ENCODE measurements at regions not wholly inside any gene's neighbourhood (a gene's known extent, or its start where the extent isn't known, plus 50 kb on each side); places are given as distances from the start of the nearest gene placed in this dataset.

DNA sequence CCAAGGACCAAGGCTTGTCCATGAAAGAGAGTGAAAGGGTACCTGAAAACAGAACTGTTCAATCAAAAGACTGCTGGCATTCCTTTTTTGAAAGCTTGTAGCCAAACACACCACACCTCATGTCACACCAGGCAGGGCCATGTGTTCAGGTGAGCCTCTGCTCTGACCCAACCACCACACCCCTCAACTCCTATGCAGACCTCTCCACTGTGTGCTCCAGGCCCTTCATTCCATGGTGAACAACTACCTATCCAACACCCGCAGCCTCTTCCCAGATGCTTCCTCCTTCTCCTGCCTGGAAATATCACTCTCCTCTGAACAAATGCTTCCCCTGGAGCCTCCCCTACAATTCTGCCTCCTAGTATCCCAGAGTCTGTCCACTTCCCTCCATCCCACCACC, 166.6 kb downstream of the AVL9 start:
- Histone ChIP-seq H3K4me3 (no peak overlapping the region), H3K27ac (ENCODE audit: low read depth in 1 of 2, low read length in 1 of 2) (no peak overlapping the region), H3K9me3 (ENCODE audit: control insufficient read depth in 4 of 4, insufficient read depth in 3 of 4, low read length in 3 of 4) (no peaks in the 10 kb centered on the region), H3K36me3 (ENCODE audit: control insufficient read depth in 4 of 4, insufficient read depth in 4 of 4, low read length in 4 of 4) (no peaks in the 10 kb centered on the region), H3K9ac (ENCODE audit: insufficient read depth in 1 of 2, low read length in 2 of 2) (no peak overlapping the region), H3K4me1 (ENCODE audit: control insufficient read depth in 5 of 5, insufficient read depth in 5 of 5, low read length in 5 of 5) (peaks cover 0 to 2% (median 0%) of the 10 kb centered on the region in 5 donors), H3K27me3 (ENCODE audit: control insufficient read depth in 3 of 3, insufficient read depth in 3 of 3, low read length in 2 of 3) (no peaks in the 10 kb centered on the region)
- WGBS, 2 donors: 75 to 88% methylated on average over 1 of the region's 1 CpG
- DNase-seq (no peak), ATAC-seq (ENCODE audit: insufficient read depth, low FRiP score) (no peak)
- TF ChIP-seq, protein P1, sequence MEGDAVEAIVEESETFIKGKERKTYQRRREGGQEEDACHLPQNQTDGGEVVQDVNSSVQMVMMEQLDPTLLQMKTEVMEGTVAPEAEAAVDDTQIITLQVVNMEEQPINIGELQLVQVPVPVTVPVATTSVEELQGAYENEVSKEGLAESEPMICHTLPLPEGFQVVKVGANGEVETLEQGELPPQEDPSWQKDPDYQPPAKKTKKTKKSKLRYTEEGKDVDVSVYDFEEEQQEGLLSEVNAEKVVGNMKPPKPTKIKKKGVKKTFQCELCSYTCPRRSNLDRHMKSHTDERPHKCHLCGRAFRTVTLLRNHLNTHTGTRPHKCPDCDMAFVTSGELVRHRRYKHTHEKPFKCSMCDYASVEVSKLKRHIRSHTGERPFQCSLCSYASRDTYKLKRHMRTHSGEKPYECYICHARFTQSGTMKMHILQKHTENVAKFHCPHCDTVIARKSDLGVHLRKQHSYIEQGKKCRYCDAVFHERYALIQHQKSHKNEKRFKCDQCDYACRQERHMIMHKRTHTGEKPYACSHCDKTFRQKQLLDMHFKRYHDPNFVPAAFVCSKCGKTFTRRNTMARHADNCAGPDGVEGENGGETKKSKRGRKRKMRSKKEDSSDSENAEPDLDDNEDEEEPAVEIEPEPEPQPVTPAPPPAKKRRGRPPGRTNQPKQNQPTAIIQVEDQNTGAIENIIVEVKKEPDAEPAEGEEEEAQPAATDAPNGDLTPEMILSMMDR (IDR thresholded peaks at IDR 0.05; ENCODE audit: control extremely low read depth, extremely low read depth): no peak

DNA sequence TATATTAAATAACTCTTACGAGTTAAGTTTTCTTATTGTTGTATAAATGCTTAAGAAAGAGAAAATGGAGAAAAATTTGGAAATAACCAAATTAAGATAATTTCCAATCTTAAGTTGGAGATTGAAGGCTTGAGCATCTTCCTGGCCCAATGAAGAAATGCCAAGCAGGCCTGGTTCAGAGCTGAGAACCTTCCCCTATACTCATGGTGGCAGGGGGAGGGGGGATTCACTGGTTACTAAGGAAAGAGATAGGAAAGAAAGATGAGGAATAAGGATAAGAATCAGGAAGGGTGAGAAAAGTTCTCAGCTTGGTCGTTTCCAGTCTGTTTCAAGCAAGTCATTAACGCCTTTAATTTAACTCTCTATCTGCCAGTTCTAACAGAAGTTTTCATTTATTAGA, 166.2 kb downstream of the AVL9 start:
- H3K4me1 ChIP-seq (ENCODE audit: control insufficient read depth in 5 of 5, insufficient read depth in 5 of 5, low read length in 5 of 5): peaks cover 0 to 2% (median 0%) of the 10 kb centered on the region in 5 donors
- ATAC-seq (ENCODE audit: insufficient read depth, low FRiP score) (no peak), DNase-seq (no peak)
- no peaks in the 10 kb centered on the region for H3K27me3 ChIP-seq (ENCODE audit: control insufficient read depth in 3 of 3, insufficient read depth in 3 of 3, low read length in 2 of 3)
- TF ChIP-seq, protein P1 (IDR thresholded peaks at IDR 0.05; ENCODE audit: control extremely low read depth, extremely low read depth): no peak
- no peak overlapping the region for H3K4me3 ChIP-seq
- 62 to 64% methylated on average over 3 of the region's 3 CpGs for WGBS, 2 donors
- H3K27ac ChIP-seq (ENCODE audit: low read depth in 1 of 2, low read length in 1 of 2): no peak overlapping the region
- H3K9ac ChIP-seq (ENCODE audit: insufficient read depth in 1 of 2, low read length in 2 of 2): no peak overlapping the region
- H3K36me3 ChIP-seq (ENCODE audit: control insufficient read depth in 4 of 4, insufficient read depth in 4 of 4, low read length in 4 of 4): no peaks in the 10 kb centered on the region
- H3K9me3 ChIP-seq (ENCODE audit: control insufficient read depth in 4 of 4, insufficient read depth in 3 of 4, low read length in 3 of 4): no peaks in the 10 kb centered on the region

DNA sequence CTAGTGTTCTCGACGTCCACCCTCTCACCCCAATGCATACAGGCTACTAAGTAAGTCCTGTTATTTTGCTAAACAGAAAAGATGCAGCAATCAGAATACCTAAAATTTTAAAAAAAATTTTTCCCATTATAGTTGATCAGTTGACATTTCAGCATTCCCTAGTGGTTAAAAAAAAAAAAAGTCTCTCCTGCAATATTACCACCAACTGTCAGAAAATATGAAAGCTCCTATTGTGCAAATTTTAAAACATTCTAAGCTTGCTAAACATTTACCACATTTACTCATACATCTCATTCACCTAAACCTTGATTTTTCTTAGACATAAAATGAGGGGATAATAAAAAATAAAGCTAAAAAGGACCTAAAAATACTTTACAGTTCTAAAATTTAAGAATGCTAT, 165.6 kb downstream of the AVL9 start:
- Histone ChIP-seq H3K36me3 (ENCODE audit: control insufficient read depth in 4 of 4, insufficient read depth in 4 of 4, low read length in 4 of 4) (no peaks in the 10 kb centered on the region), H3K27me3 (ENCODE audit: control insufficient read depth in 3 of 3, insufficient read depth in 3 of 3, low read length in 2 of 3) (no peaks in the 10 kb centered on the region), H3K4me3 (no peak overlapping the region), H3K9ac (ENCODE audit: insufficient read depth in 1 of 2, low read length in 2 of 2) (no peak overlapping the region), H3K4me1 (ENCODE audit: control insufficient read depth in 5 of 5, insufficient read depth in 5 of 5, low read length in 5 of 5) (peaks cover 0 to 2% (median 0%) of the 10 kb centered on the region in 5 donors), H3K27ac (ENCODE audit: low read depth in 1 of 2, low read length in 1 of 2) (no peak overlapping the region), H3K9me3 (ENCODE audit: control insufficient read depth in 4 of 4, insufficient read depth in 3 of 4, low read length in 3 of 4) (no peaks in the 10 kb centered on the region)
- ATAC-seq (ENCODE audit: insufficient read depth, low FRiP score) (no peak), DNase-seq (no peak)
- WGBS, 2 donors: 26 to 65% methylated on average over 2 of the region's 2 CpGs
- TF ChIP-seq, protein P1 (IDR thresholded peaks at IDR 0.05; ENCODE audit: control extremely low read depth, extremely low read depth): no peak

DNA sequence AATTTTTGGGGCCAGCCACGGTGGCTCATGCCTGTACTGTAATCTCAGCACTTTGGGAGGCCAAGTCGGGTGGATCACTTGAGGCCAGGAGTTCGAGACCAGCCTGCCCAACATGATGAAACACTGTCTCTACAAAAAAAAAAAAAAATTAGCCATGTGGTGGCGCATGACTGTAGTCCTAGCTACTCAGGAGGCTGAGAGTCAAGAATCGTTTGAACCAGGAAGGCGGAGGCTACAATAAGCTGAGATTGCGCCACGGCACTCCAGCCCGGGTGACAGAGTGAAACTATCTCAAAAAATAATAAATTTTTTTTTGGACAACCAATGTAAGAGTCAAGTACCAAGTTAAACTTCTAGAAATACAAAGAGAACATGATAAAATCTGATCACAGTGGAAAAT, 164.6 kb downstream of the AVL9 start:
- Histone ChIP-seq H3K36me3 (ENCODE audit: control insufficient read depth in 4 of 4, insufficient read depth in 4 of 4, low read length in 4 of 4) (no peaks in the 10 kb centered on the region), H3K9ac (ENCODE audit: insufficient read depth in 1 of 2, low read length in 2 of 2) (no peak overlapping the region), H3K27me3 (ENCODE audit: control insufficient read depth in 3 of 3, insufficient read depth in 3 of 3, low read length in 2 of 3) (no peaks in the 10 kb centered on the region), H3K27ac (ENCODE audit: low read depth in 1 of 2, low read length in 1 of 2) (no peak overlapping the region), H3K4me3 (no peak overlapping the region), H3K4me1 (ENCODE audit: control insufficient read depth in 5 of 5, insufficient read depth in 5 of 5, low read length in 5 of 5) (peaks cover 0 to 2% (median 0%) of the 10 kb centered on the region in 5 donors), H3K9me3 (ENCODE audit: control insufficient read depth in 4 of 4, insufficient read depth in 3 of 4, low read length in 3 of 4) (no peaks in the 10 kb centered on the region)
- ATAC-seq (ENCODE audit: insufficient read depth, low FRiP score) (no peak), DNase-seq (no peak)
- TF ChIP-seq, protein P1 (IDR thresholded peaks at IDR 0.05; ENCODE audit: control extremely low read depth, extremely low read depth): no peak
- WGBS, 2 donors: 60 to 88% methylated on average over 9 of the region's 9 CpGs
